HCT116 (cell line): ENCODE measurements at regions not wholly inside any gene's neighbourhood (a gene's known extent, or its start where the extent isn't known, plus 50 kb on each side); places are given as distances from the start of the nearest gene placed in this dataset.

Experiments used
- ATAC-seq: fragments of 200-7000 bp; cut with Tn5 transposase; 2 replicates; pipeline ENCODE4 v1.9.1; 2020; ENCODE audit warnings: mild to moderate bottlenecking, moderate library complexity
- BruUV-seq: library from RNA; stranded (reverse); fragments of 400-500 nt; replicated peaks from 2 replicates; lab custom pipeline; 2021; lab: Mats Ljungman, UMichigan
- CTCF ChIA-PET: fragments of 300-600 bp; sonication (Branson Sonifier 250); formaldehyde crosslinking; loops from one replicate; lab custom pipeline; 2021; ENCODE audit warnings: antibody characterized with exemption; lab: Charles Lee
- POLR2A ChIA-PET: fragments of 300-600, 350-600 bp; sonication (Branson Sonifier 250); formaldehyde crosslinking; loops from one replicate; lab custom pipeline; 2021; ENCODE audit warnings: antibody characterized with exemption; lab: Charles Lee
- RAD21 ChIA-PET, 2 experiments: fragments of 300-600 bp; sonication (Branson Sonifier 250); formaldehyde crosslinking; loops; one replicate each; lab custom pipeline; 2023; ENCODE audit warnings: low total read pairs in 2 of 2; ENCODE audit not compliant: uncharacterized antibody in 2 of 2, unreplicated experiment in 2 of 2, low non-redundant PET in 1 of 2; lab: Charles Lee
- DNase-seq: peaks from one replicate; pipeline ENCODE4 v3.0.0-alpha.2; 2010; ENCODE audit warnings: low read depth, low spot score
- H2AFZ ChIP-seq: fragments of 200-600 bp; shearing (Covaris generic), sonication (generic); 2 replicates; pipeline ENCODE4 v1.6.1; 2017; ENCODE audit warnings: low read depth, mixed run types, mixed read lengths, antibody characterized with exemption, low read length; ENCODE audit not compliant: poor library complexity, severe bottlenecking
- H3K27ac ChIP-seq: 2 replicates; pipeline ENCODE4 v1.5.1; 2012; ENCODE audit warnings: low read depth, low read length
- H3K27me3 ChIP-seq: fragments of 200-600 bp; sonication (generic); 2 replicates; pipeline ENCODE4 v1.6.1; 2016; ENCODE audit warnings: mixed run types, low read length, mixed read lengths; ENCODE audit not compliant: insufficient read depth
- H3K36me3 ChIP-seq, 2 experiments: fragments of 200-500 bp in 1 of 2; fragments of 200-600 bp in 1 of 2; sonication (Bioruptor generic) in 1 of 2; sonication (generic) in 1 of 2; 2 replicates each; pipeline versions ENCODE4 v1.5.1 to v1.6.1; 2014 to 2016; ENCODE audit warnings: low read length in 2 of 2, inconsistent platforms in 1 of 2, mixed read lengths in 1 of 2, mixed run types in 1 of 2; ENCODE audit not compliant: insufficient read depth in 2 of 2, control insufficient read depth in 1 of 2
- H3K4me1 ChIP-seq, 2 experiments: fragments of 200-600 bp in 1 of 2; sonication (generic) in 1 of 2; 2 replicates each; pipeline versions ENCODE4 v1.5.1 to v1.6.1; 2012 to 2017; ENCODE audit warnings: low read length in 2 of 2, inconsistent platforms in 1 of 2, mild to moderate bottlenecking in 1 of 2, mixed read lengths in 1 of 2, mixed run types in 1 of 2, moderate library complexity in 1 of 2; ENCODE audit not compliant: insufficient read depth in 2 of 2, control insufficient read depth in 1 of 2
- H3K4me2 ChIP-seq: fragments of 200-600 bp; sonication (generic); 2 replicates; pipeline ENCODE4 v1.6.1; 2017; ENCODE audit warnings: mixed run types, low read length, mixed read lengths
- H3K4me3 ChIP-seq, 2 experiments: fragments of 200-600 bp in 1 of 2; sonication (generic) in 1 of 2; replicated peaks in 1 of 2; 2 replicates each; pipeline ENCODE4 v1.5.1; 2011 to 2016; ENCODE audit warnings: low read length in 2 of 2, control low read depth in 1 of 2, low read depth in 1 of 2, mild to moderate bottlenecking in 1 of 2, mixed read lengths in 1 of 2, mixed run types in 1 of 2
- H3K79me2 ChIP-seq: fragments of 200-600 bp; sonication (generic); 2 replicates; pipeline ENCODE4 v1.6.1; 2017; ENCODE audit warnings: mild to moderate bottlenecking, mixed run types, low read length, moderate library complexity, mixed read lengths; ENCODE audit not compliant: insufficient read depth
- H3K9ac ChIP-seq: fragments of 200-600 bp; sonication (generic); 2 replicates; pipeline ENCODE4 v1.6.1; 2016; ENCODE audit warnings: low read length, mixed read lengths
- H3K9me2 ChIP-seq: fragments of 200-600 bp; sonication (generic), shearing (Covaris generic); 2 replicates; pipeline ENCODE4 v1.6.1; 2017; ENCODE audit warnings: mixed run types, mild to moderate bottlenecking, moderate library complexity; ENCODE audit not compliant: insufficient read depth
- H3K9me3 ChIP-seq, 2 experiments: fragments of 200-500 bp in 1 of 2; fragments of 200-600 bp in 1 of 2; sonication (Bioruptor generic) in 1 of 2; sonication (generic) in 1 of 2; 2 replicates each; pipeline ENCODE4 v1.6.1; 2014 to 2017; ENCODE audit warnings: low read length in 2 of 2, mixed read lengths in 2 of 2, inconsistent platforms in 1 of 2, low read depth in 1 of 2, mild to moderate bottlenecking in 1 of 2, mixed run types in 1 of 2, moderate library complexity in 1 of 2; ENCODE audit not compliant: control insufficient read depth in 1 of 2, insufficient read depth in 1 of 2
- H4K20me1 ChIP-seq: fragments of 200-600 bp; sonication (generic), shearing (Covaris generic); 2 replicates; pipeline ENCODE4 v1.6.1; 2017; ENCODE audit warnings: mixed run types, mild to moderate bottlenecking, moderate library complexity; ENCODE audit not compliant: insufficient read depth
- ATF3 ChIP-seq: IDR thresholded peaks from 2 replicates; pipeline ENCODE4 v1.6.1; 2012
- CEBPB ChIP-seq: IDR thresholded peaks from 2 replicates; pipeline ENCODE4 v1.6.1; 2012; ENCODE audit warnings: low read depth
- CTCF ChIP-seq, 3 experiments: fragments of 200-600 bp in 1 of 3; sonication (generic) in 1 of 3; IDR thresholded peaks in 2 of 3; conservative IDR thresholded peaks in 1 of 3; 2 replicates each; pipeline ENCODE4 v1.5.1; 2012 to 2017; ENCODE audit warnings: low read depth in 2 of 3, low read length in 2 of 3, antibody characterized with exemption in 1 of 3, borderline replicate concordance in 1 of 3, control low read depth in 1 of 3, mild to moderate bottlenecking in 1 of 3, mixed read lengths in 1 of 3, mixed run types in 1 of 3, moderate library complexity in 1 of 3; ENCODE audit not compliant: insufficient read depth in 1 of 3
- ELF1 ChIP-seq: IDR thresholded peaks from 2 replicates; pipeline ENCODE4 v1.6.1; 2012; ENCODE audit warnings: low read depth, borderline replicate concordance
- EZH2 ChIP-seq: fragments of 200-600 bp; sonication (generic); IDR thresholded peaks from 2 replicates; pipeline ENCODE4 v1.6.1; 2017; ENCODE audit warnings: antibody characterized with exemption, mixed run types
- EZH2phosphoT487 ChIP-seq: fragments of 200-600 bp; IDR thresholded peaks from 2 replicates; pipeline ENCODE4 v1.6.1; 2018; ENCODE audit warnings: antibody characterized with exemption, borderline replicate concordance
- FOSL1 ChIP-seq: IDR thresholded peaks from 2 replicates; pipeline ENCODE4 v1.6.1; 2012; ENCODE audit warnings: low read depth
- JUND ChIP-seq: IDR thresholded peaks from 2 replicates; pipeline ENCODE4 v1.6.1; 2012
- POLR2AphosphoS5 ChIP-seq: IDR thresholded peaks from 2 replicates; pipeline ENCODE4 v1.6.1; 2011; ENCODE audit warnings: mild to moderate bottlenecking, low read depth, low read length, moderate library complexity
- RAD21 ChIP-seq: IDR thresholded peaks from 2 replicates; pipeline ENCODE4 v1.6.1; 2012; ENCODE audit warnings: low read depth, mild to moderate bottlenecking
- SP1 ChIP-seq: IDR thresholded peaks from 2 replicates; pipeline ENCODE4 v1.6.1; 2012; ENCODE audit warnings: low read depth
- SRF ChIP-seq: IDR thresholded peaks from 2 replicates; pipeline ENCODE4 v1.6.1; 2012; ENCODE audit warnings: low read depth
- TCF7L2 ChIP-seq: IDR thresholded peaks from 2 replicates; pipeline ENCODE4 v1.7.0; 2011; ENCODE audit warnings: borderline replicate concordance, inconsistent platforms; ENCODE audit not compliant: insufficient read depth, insufficient read length; ENCODE audit errors: extremely low read depth
- YY1 ChIP-seq: IDR thresholded peaks from 2 replicates; pipeline ENCODE4 v1.6.1; 2011; ENCODE audit warnings: low read length, low read depth, moderate library complexity, mild to moderate bottlenecking; ENCODE audit not compliant: insufficient replicate concordance; ENCODE audit errors: extremely low read depth
- ZBTB33 ChIP-seq: IDR thresholded peaks from 2 replicates; pipeline ENCODE4 v1.6.1; 2011; ENCODE audit warnings: mild to moderate bottlenecking, low read length, moderate library complexity; ENCODE audit not compliant: insufficient replicate concordance; ENCODE audit errors: extremely low read depth
- ZNF274 ChIP-seq: fragments of 200-500 bp; sonication (Bioruptor generic); IDR thresholded peaks from 2 replicates; pipeline ENCODE4 v1.6.1; 2014; ENCODE audit warnings: mild to moderate bottlenecking, low read depth, low read length, inconsistent platforms
- intact Hi-C: fragments of 100-400 bp; cut with micrococcal nuclease; formaldehyde crosslinking; loops from 2 replicates; pipeline ENCODE4 v1.10.0; 2022

GRCh38 chr10:80770239-80770638, 232.5 kb downstream of the SH2D4B start:
- H3K27me3 ChIP-seq, result peaks cover 15% of the 10 kb centered on the region
- no peak for DNase-seq
- RAD21 ChIA-PET, result no interaction called here
- intact Hi-C loops, result no loop called here
- TF ChIP-seq ZNF274 (no peak), ATF3 (no peak), SP1 (no peak), RAD21 (no peak), CTCF (IDR thresholded peaks at IDR 0.05 in 2 of 3, conservative IDR thresholded peaks at IDR 0.05 in 1 of 3; ENCODE audit: borderline replicate concordance in 1 of 3, insufficient read depth in 1 of 3, low read depth in 2 of 3, low read length in 2 of 3) (no peak), FOSL1 (no peak), TCF7L2 (no peak), CEBPB (no peak), ELF1 (no peak), SRF (no peak), JUND (no peak), EZH2phosphoT487 (no peak), EZH2 (no peak), YY1 (no peak), POLR2AphosphoS5 (no peak), ZBTB33 (no peak)
- H3K36me3 ChIP-seq, result no peaks in the 10 kb centered on the region
- POLR2A ChIA-PET, result no interaction called here
- no TSS peak for BruUV-seq
- H3K4me2 ChIP-seq, result no peak overlapping the region
- H4K20me1 ChIP-seq, result no peaks in the 10 kb centered on the region
- H3K9me3 ChIP-seq, result no peaks in the 10 kb centered on the region
- H2AFZ ChIP-seq, result no peak overlapping the region
- H3K9me2 ChIP-seq, result no peaks in the 10 kb centered on the region
- CTCF ChIA-PET, result no interaction called here
- no peak for ATAC-seq
- H3K9ac ChIP-seq, result no peak overlapping the region
- H3K4me3 ChIP-seq, result no peak overlapping the region
- no peaks in the 10 kb centered on the region for H3K4me1 ChIP-seq
- H3K27ac ChIP-seq, result no peak overlapping the region
- no peaks in the 10 kb centered on the region for H3K79me2 ChIP-seq
